H1 (cell line): ENCODE measurements at regions not wholly inside any gene's neighbourhood (a gene's known extent, or its start where the extent isn't known, plus 50 kb on each side); places are given as distances from the start of the nearest gene placed in this dataset.

Experiments
- BACH1 ChIP-seq: IDR thresholded peaks from 2 replicates; pipeline ENCODE4 v1.6.1; 2012; ENCODE audit warnings: low read length, improper control_type of control experiment
- CBX8 ChIP-seq: fragments of 300-800, 300-1000 bp; sonication (generic); IDR thresholded peaks from 2 replicates; pipeline ENCODE4 v1.7.1; 2016; ENCODE audit warnings: low read depth, low read length, borderline replicate concordance
- CTCF ChIP-seq, 3 experiments: IDR thresholded peaks; 1 replicate in 2 of 3; 2 replicates in 1 of 3; pipeline versions ENCODE4 v1.5.1 to v1.6.1; 2011; ENCODE audit warnings: low read length in 3 of 3, mild to moderate bottlenecking in 3 of 3, inconsistent platforms in 2 of 3, low read depth in 1 of 3, moderate library complexity in 1 of 3; ENCODE audit not compliant: insufficient read depth in 1 of 3; ENCODE audit errors: control extremely low read depth in 1 of 3
- EP300 ChIP-seq, 2 experiments: IDR thresholded peaks; 1 replicate in 1 of 2; 2 replicates in 1 of 2; pipeline ENCODE4 v1.6.1; 2011 to 2012; ENCODE audit warnings: low read depth in 2 of 2, low read length in 2 of 2, mild to moderate bottlenecking in 2 of 2, borderline replicate concordance in 1 of 2, inconsistent platforms in 1 of 2, moderate library complexity in 1 of 2
- HDAC2 ChIP-seq, 2 experiments: fragments of 300-600 bp in 1 of 2; sonication (generic) in 1 of 2; IDR thresholded peaks; 2 replicates each; pipeline ENCODE4 v1.6.1; 2011 to 2012; ENCODE audit warnings: low read depth in 2 of 2, low read length in 2 of 2, mild to moderate bottlenecking in 2 of 2, moderate library complexity in 2 of 2, borderline replicate concordance in 1 of 2, inconsistent platforms in 1 of 2
- MAFK ChIP-seq: IDR thresholded peaks from 2 replicates; pipeline ENCODE4 v1.6.1; 2012; ENCODE audit warnings: low read depth, mild to moderate bottlenecking, improper control_type of control experiment, low read length
- MAX ChIP-seq: IDR thresholded peaks from 2 replicates; pipeline ENCODE4 v1.6.1; 2012; ENCODE audit warnings: inconsistent platforms
- NRF1 ChIP-seq: IDR thresholded peaks from 2 replicates; pipeline ENCODE4 v1.6.1; 2011; ENCODE audit warnings: mild to moderate bottlenecking, low read depth, low read length, improper control_type of control experiment
- POLR2A ChIP-seq, 2 experiments: IDR thresholded peaks; 1 replicate in 1 of 2; 2 replicates in 1 of 2; pipeline ENCODE4 v1.6.1; 2011; ENCODE audit warnings: low read depth in 2 of 2, low read length in 2 of 2, mild to moderate bottlenecking in 2 of 2; ENCODE audit errors: control extremely low read depth in 1 of 2
- RAD21 ChIP-seq, 2 experiments: IDR thresholded peaks in 1 of 2; conservative IDR thresholded peaks in 1 of 2; 2 replicates each; pipeline ENCODE4 v1.6.1; 2011; ENCODE audit warnings: low read depth in 2 of 2, low read length in 2 of 2, improper control_type of control experiment in 1 of 2, inconsistent platforms in 1 of 2, mild to moderate bottlenecking in 1 of 2, moderate library complexity in 1 of 2
- RFX5 ChIP-seq: IDR thresholded peaks from 2 replicates; pipeline ENCODE4 v1.6.1; 2011; ENCODE audit warnings: low read depth, low read length, improper control_type of control experiment, borderline replicate concordance
- RXRA ChIP-seq: IDR thresholded peaks from 2 replicates; pipeline ENCODE4 v1.6.1; 2011; ENCODE audit warnings: low read depth, mild to moderate bottlenecking, low read length, moderate library complexity; ENCODE audit not compliant: insufficient read depth
- TAF1 ChIP-seq: IDR thresholded peaks from 2 replicates; pipeline ENCODE4 v1.6.1; 2011; ENCODE audit warnings: mild to moderate bottlenecking, low read depth, low read length
- TCF12 ChIP-seq: IDR thresholded peaks from 2 replicates; pipeline ENCODE4 v1.6.1; 2011; ENCODE audit warnings: low read depth, mild to moderate bottlenecking, low read length

- TF ChIP-seq CTCF (IDR thresholded peaks at IDR 0.05; ENCODE audit: control extremely low read depth in 1 of 3, insufficient read depth in 1 of 3, low read depth in 1 of 3, low read length in 3 of 3) (no peak), MAFK (no peak), RFX5 (no peak), POLR2A (IDR thresholded peaks at IDR 0.05; ENCODE audit: control extremely low read depth in 1 of 2, low read depth in 2 of 2, low read length in 2 of 2) (no peak), NRF1 (no peak), CBX8 (no peak), BACH1 (no peak), HDAC2 (IDR thresholded peaks at IDR 0.05; ENCODE audit: borderline replicate concordance in 1 of 2, low read depth in 2 of 2, low read length in 2 of 2) (no peak), MAX (no peak), RXRA (no peak), TAF1 (no peak), TCF12 (no peak), EP300 (IDR thresholded peaks at IDR 0.05; ENCODE audit: borderline replicate concordance in 1 of 2, low read depth in 2 of 2, low read length in 2 of 2) (no peak), RAD21 (IDR thresholded peaks at IDR 0.05 in 1 of 2, conservative IDR thresholded peaks at IDR 0.05 in 1 of 2; ENCODE audit: low read depth in 2 of 2, low read length in 2 of 2) (no peak)
These were observed 133.1 kb upstream of the PRDM1 start for GRCh38 chr6:105952772-105953690.
